Esophagus muscularis mucosa (tissue), 4 donors: ENCODE measurements at regions not wholly inside any gene's neighbourhood (a gene's known extent, or its start where the extent isn't known, plus 50 kb on each side); places are given as distances from the start of the nearest gene placed in this dataset.
"Not testable (repeated sequence)": the region's sequence is repeated elsewhere in the genome, so short reads cannot be mapped to it uniquely, and the experiment has no call there.

ENCODE experiments used
- DNase-seq: peaks from one replicate; pipeline ENCODE4 v3.0.0-alpha.2; 2017; ENCODE audit errors: extremely low spot score
- H3K27ac ChIP-seq, 4 donors: fragments of 200-600 bp; sonication (generic); replicated peaks in 1 of 4; 1 replicate in 3 of 4; 2 replicates in 1 of 4; pipeline ENCODE4 v1.5.1; 2016 to 2019; ENCODE audit warnings: mild to moderate bottlenecking in 1 of 4
- H3K27me3 ChIP-seq, 4 donors: fragments of 200-600 bp; sonication (generic); one replicate each; pipeline versions ENCODE4 v1.5.1 to v1.6.0; 2016 to 2019
- H3K36me3 ChIP-seq, 4 donors: fragments of 200-600 bp; sonication (generic); one replicate each; pipeline ENCODE4 v1.5.1; 2016 to 2019
- H3K4me1 ChIP-seq, 4 donors: fragments of 200-600 bp; sonication (generic); one replicate each; pipeline ENCODE4 v1.5.1; 2016 to 2019
- H3K4me3 ChIP-seq, 4 donors: fragments of 200-600 bp; sonication (generic); 1 replicate in 2 of 4; 2 replicates in 2 of 4; pipeline ENCODE4 v1.5.1; 2016 to 2019; ENCODE audit warnings: mild to moderate bottlenecking in 4 of 4, moderate library complexity in 1 of 4
- H3K9me3 ChIP-seq, 4 donors: fragments of 200-600 bp; sonication (generic); 1 replicate in 3 of 4; 2 replicates in 1 of 4; pipeline ENCODE4 v1.5.1; 2016 to 2019
- EP300 ChIP-seq: sonication (generic); formaldehyde crosslinking; IDR thresholded peaks from one replicate; pipeline ENCODE4 v1.6.1; 2017; ENCODE audit warnings: antibody characterized with exemption
- POLR2A ChIP-seq: fragments of 450-650 bp; IDR thresholded peaks from one replicate; pipeline ENCODE4 v1.6.1; 2017; ENCODE audit warnings: antibody characterized with exemption, moderate library complexity, mild to moderate bottlenecking, low read depth
- POLR2AphosphoS5 ChIP-seq, 2 donors: sonication (generic); formaldehyde crosslinking; IDR thresholded peaks; one replicate each; pipeline ENCODE4 v1.6.1; 2017; ENCODE audit warnings: antibody characterized with exemption in 2 of 2
- WGBS: methylation state at CpG from one replicate; pipeline ENCODE4 v1.1.5; 2018; 5-methylcytosine and 5-hydroxymethylcytosine counted together
- intact Hi-C: fragments of 100-400 bp; cut with DNase I; formaldehyde crosslinking; loops from one replicate; pipeline ENCODE4 v1.15.1; 2023
- TF ChIP-seq, protein P1 (sequence below), 3 experiments: fragments of 200-600 bp in 2 of 3; fragments of 450-650 bp in 1 of 3; sonication (generic) in 2 of 3; IDR thresholded peaks; one replicate each; pipeline ENCODE4 v1.5.1; 2017 to 2019; ENCODE audit warnings: antibody characterized with exemption in 3 of 3, mild to moderate bottlenecking in 2 of 3, moderate library complexity in 1 of 3

DNA sequence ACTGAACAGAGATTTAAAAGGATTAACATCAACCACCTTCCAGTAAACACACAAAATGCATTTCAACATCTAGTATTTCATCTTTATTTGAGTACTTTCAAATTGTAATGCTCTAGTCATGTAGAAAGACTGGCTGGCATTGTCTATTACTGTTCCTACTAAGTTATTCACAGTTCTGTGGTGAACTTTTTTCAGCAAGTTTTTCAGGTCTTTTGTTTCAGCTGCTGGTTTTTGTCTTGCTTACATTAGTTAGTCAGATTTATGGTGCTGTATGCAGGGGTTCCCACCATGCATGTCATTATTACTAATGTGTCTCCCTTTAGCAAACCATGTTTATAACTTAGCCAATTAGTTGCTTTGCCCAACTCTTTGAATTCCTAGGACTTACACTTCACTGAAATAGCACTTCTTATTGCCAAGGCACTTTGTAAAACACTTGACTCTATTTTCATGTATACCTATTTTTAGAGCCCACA is 253.4 kb upstream of the KITLG start:
- TF ChIP-seq POLR2AphosphoS5 (IDR thresholded peaks at IDR 0.05) = peak in 1 of 2 donors; percentile 56
- TF ChIP-seq POLR2A = no peak
- TF ChIP-seq EP300 = no peak
- TF ChIP-seq, protein P1, sequence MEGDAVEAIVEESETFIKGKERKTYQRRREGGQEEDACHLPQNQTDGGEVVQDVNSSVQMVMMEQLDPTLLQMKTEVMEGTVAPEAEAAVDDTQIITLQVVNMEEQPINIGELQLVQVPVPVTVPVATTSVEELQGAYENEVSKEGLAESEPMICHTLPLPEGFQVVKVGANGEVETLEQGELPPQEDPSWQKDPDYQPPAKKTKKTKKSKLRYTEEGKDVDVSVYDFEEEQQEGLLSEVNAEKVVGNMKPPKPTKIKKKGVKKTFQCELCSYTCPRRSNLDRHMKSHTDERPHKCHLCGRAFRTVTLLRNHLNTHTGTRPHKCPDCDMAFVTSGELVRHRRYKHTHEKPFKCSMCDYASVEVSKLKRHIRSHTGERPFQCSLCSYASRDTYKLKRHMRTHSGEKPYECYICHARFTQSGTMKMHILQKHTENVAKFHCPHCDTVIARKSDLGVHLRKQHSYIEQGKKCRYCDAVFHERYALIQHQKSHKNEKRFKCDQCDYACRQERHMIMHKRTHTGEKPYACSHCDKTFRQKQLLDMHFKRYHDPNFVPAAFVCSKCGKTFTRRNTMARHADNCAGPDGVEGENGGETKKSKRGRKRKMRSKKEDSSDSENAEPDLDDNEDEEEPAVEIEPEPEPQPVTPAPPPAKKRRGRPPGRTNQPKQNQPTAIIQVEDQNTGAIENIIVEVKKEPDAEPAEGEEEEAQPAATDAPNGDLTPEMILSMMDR (IDR thresholded peaks at IDR 0.05) = no peak
- no peaks in the 10 kb centered on the region for H3K27me3 ChIP-seq
- intact Hi-C loops = loop anchor here (10.0 kb wide), 2 partner anchors 151 to 249 kb away; partner anchors contain the start of gene KITLG
- H3K4me3 ChIP-seq = no peak overlapping the region
- no peak for DNase-seq
- H3K27ac ChIP-seq = peak overlapping the region; percentile 52 to 65 (median 62)
- peaks cover 6 to 26% (median 11%) of the 10 kb centered on the region in 4 donors for H3K4me1 ChIP-seq
- no peaks in the 10 kb centered on the region for H3K36me3 ChIP-seq
- peaks cover 0 to 7% (median 3%) of the 10 kb centered on the region in 4 donors for H3K9me3 ChIP-seq

DNA sequence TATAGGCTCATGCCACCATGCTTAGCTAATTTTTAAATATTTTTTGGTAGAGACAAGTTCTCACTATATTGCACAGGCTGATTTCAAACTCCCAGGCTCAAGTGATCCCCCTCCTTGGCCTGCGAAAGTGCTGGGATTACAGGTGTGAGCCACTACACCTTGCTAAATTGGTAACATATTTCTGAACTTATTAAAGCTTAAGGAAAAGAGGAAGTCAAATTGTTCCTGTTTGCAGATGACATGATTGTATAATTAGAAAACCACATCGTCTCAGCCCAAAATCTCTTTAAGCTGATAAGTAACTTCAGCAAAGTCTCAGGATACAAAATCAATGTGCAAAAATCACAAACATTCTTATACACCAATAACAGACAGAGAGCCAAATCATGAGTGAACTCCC is 248.3 kb upstream of the KITLG start:
- H3K27ac ChIP-seq, H3K27me3 ChIP-seq, intact Hi-C loops, H3K36me3 ChIP-seq, H3K9me3 ChIP-seq, DNase-seq, H3K4me3 ChIP-seq: not testable (repeated sequence)
- 86% methylated on average over 2 of the region's 2 CpGs for WGBS
- peaks cover 4 to 12% (median 8%) of the 10 kb centered on the region in 4 donors for H3K4me1 ChIP-seq

DNA sequence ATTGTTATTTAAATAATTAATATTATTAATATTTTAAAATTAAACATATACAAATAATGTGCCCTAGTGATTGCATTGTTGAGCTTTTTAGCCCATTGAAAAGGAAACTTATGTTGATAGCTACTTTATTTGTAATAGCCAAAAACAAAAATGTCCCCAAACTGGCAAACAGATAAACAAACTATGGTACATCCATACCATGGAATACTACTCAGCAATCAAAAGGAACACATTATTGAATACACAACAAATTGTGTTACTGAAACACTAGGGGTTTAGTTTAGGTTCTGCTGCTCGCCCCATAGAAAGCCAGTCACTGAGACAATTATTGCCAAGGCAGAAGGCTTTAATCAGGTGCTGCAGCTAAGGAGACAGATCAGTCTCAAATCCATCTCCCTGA is 239.7 kb upstream of the KITLG start:
- intact Hi-C loops = no loop called here
- DNase-seq = no peak
- WGBS = 100% methylated on average over 1 of the region's 1 CpG
- Histone ChIP-seq H3K27me3 (no peaks in the 10 kb centered on the region), H3K27ac (no peak overlapping the region), H3K9me3 (no peaks in the 10 kb centered on the region), H3K36me3 (no peaks in the 10 kb centered on the region), H3K4me3 (no peak overlapping the region), H3K4me1 (peaks cover 0 to 21% (median 13%) of the 10 kb centered on the region in 4 donors)
- TF ChIP-seq, protein P1 (IDR thresholded peaks at IDR 0.05) = no peak
- TF ChIP-seq EP300 = no peak
- TF ChIP-seq POLR2AphosphoS5 (IDR thresholded peaks at IDR 0.05) = no peak
- TF ChIP-seq POLR2A = no peak

DNA sequence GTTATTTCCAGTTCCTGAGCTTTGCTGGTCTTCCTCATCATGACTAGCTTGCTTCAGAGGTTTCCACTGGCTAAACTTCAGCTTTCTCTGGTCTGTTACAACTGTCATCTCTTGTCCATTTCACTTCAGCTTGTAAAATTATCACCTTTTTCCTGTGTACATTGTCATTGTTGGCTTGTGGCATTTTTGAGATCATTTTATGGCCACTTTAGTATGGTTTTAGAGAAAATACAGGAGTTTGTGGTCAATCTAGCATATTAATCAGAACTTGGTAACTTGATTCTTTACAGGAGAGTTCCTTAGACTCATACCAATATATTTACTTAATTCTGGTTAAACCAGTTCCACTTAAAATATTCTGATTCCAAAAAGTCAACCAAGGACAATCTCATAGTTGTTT is 235.9 kb upstream of the KITLG start:
- Histone ChIP-seq H3K4me3 (no peak overlapping the region), H3K27me3 (no peaks in the 10 kb centered on the region), H3K36me3 (no peaks in the 10 kb centered on the region), H3K4me1 (peaks cover 0 to 35% (median 23%) of the 10 kb centered on the region in 4 donors), H3K9me3 (no peaks in the 10 kb centered on the region), H3K27ac (no peak overlapping the region)
- DNase-seq = no peak
- intact Hi-C loops = no loop called here
- TF ChIP-seq EP300 = no peak
- TF ChIP-seq, protein P1 (IDR thresholded peaks at IDR 0.05) = no peak
- no peak for TF ChIP-seq POLR2AphosphoS5 (IDR thresholded peaks at IDR 0.05)
- TF ChIP-seq POLR2A = no peak

DNA sequence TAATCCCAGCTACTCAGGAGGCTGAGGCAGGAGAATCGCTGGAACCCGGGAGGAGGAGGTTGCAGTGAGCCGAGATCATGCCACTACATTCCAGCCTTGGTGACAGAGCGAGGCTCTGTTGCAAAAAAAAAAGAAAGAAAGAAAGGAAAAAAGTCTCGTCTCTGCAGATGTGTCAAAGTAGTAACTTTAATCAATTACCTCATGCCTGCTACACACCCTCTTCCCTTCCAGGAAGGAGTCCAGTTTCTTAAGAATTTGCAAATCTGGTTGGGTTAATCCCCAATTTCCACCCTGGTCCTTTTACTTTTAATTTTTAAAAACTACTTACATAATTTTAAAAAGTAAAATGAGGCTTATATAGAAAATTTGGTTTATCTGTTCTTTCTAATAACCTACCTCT is 234.5 kb upstream of the KITLG start:
- WGBS = 78% methylated on average over 5 of the region's 5 CpGs
- no peaks in the 10 kb centered on the region for H3K27me3 ChIP-seq
- no peak overlapping the region for H3K4me3 ChIP-seq
- TF ChIP-seq POLR2AphosphoS5 (IDR thresholded peaks at IDR 0.05) = no peak
- no peak for TF ChIP-seq EP300
- TF ChIP-seq POLR2A = no peak
- TF ChIP-seq, protein P1 (IDR thresholded peaks at IDR 0.05) = no peak
- intact Hi-C loops = no loop called here
- DNase-seq = no peak
- no peak overlapping the region for H3K27ac ChIP-seq
- no peaks in the 10 kb centered on the region for H3K9me3 ChIP-seq
- H3K36me3 ChIP-seq = no peaks in the 10 kb centered on the region
- peaks cover 0 to 43% (median 23%) of the 10 kb centered on the region in 4 donors for H3K4me1 ChIP-seq
